ENCODE measurements at regions not wholly inside any gene's neighbourhood (a gene's known extent, or its start where the extent isn't known, plus 50 kb on each side); places are given as distances from the start of the nearest gene placed in this dataset.

GRCh38 chr13:50690006-50690405 is 153.5 kb downstream of the DLEU7 start:
- TF ChIP-seq CTCF (IDR thresholded peaks at IDR 0.05; ENCODE audit: borderline replicate concordance, extremely low read depth, low read length, poor library complexity, severe bottlenecking) (no peak), EZH2 (IDR thresholded peaks at IDR 0.05; ENCODE audit: borderline replicate concordance, low read depth, low read length, severe bottlenecking) (no peak)
